ENCODE measurements at regions not wholly inside any gene's neighbourhood (a gene's known extent, or its start where the extent isn't known, plus 50 kb on each side); places are given as distances from the start of the nearest gene placed in this dataset.

GRCh38 chr18:11516751-11517503 is 92.5 kb upstream of the SLC35G4 start:
- ChIA-PET CTCF (ENCODE audit: low intra/inter-chr PET ratio) (no interaction called here), POLR2A (no interaction called here)
- H3K4me1 ChIP-seq (replicated peaks in 1 of 2; ENCODE audit: control insufficient read depth in 2 of 2, insufficient read depth in 2 of 2, low read length in 2 of 2) = no peaks in the 10 kb centered on the region
- H3K4me3 ChIP-seq = no peak overlapping the region
- no peaks in the 10 kb centered on the region for H3K9me3 ChIP-seq (replicated peaks; ENCODE audit: control insufficient read depth, insufficient read depth, low read depth, low read length)
- TF ChIP-seq ZNF197 (CRISPR knock-in tag; IDR thresholded peaks at IDR 0.05; ENCODE audit: low read depth) (no peak), ARNT (IDR thresholded peaks at IDR 0.05) (no peak), SETDB1 (IDR thresholded peaks at IDR 0.05; ENCODE audit: low read length) (no peak), ZNF24 (IDR thresholded peaks at IDR 0.05) (no peak), EHMT2 (IDR thresholded peaks at IDR 0.05) (no peak), ZNF830 (CRISPR knock-in tag; IDR thresholded peaks at IDR 0.05) (no peak), CBX8 (IDR thresholded peaks at IDR 0.05; ENCODE audit: borderline replicate concordance, extremely low read depth, low read depth, low read length, poor library complexity, severe bottlenecking) (no peak), MLLT1 (IDR thresholded peaks at IDR 0.05) (no peak)
- no peak overlapping the region for H3K4me2 ChIP-seq (ENCODE audit: insufficient read depth, low read length)
- DNase-seq (ENCODE audit: extremely low read depth in 1 of 4, low spot score in 3 of 4) (no peak), ATAC-seq (no peak), FAIRE-seq (no peak)
- H3K9me1 ChIP-seq (ENCODE audit: control insufficient read depth, insufficient read depth, low read length) = no peaks in the 10 kb centered on the region
- BruUV-seq (replicated peaks) = no TSS peak
- no peak overlapping the region for H3K27ac ChIP-seq (ENCODE audit: extremely low read depth, low read depth, low read length)
- no peaks in the 10 kb centered on the region for H4K20me1 ChIP-seq (replicated peaks; ENCODE audit: control insufficient read depth, insufficient read depth, low read length)
- H3K9ac ChIP-seq (ENCODE audit: insufficient read depth in 1 of 2, low read depth in 2 of 2, low read length in 2 of 2) = no peak overlapping the region
- H3K27me3 ChIP-seq (ENCODE audit: control insufficient read depth in 2 of 2, insufficient read depth in 2 of 2, low read length in 2 of 2) = peaks cover 0 to 5% of the 10 kb centered on the region in 2 experiments; a peak in 1 of 5 replicates
- intact Hi-C loops (cut with micrococcal nuclease) = no loop called here
- no peaks in the 10 kb centered on the region for H3K36me3 ChIP-seq (ENCODE audit: control insufficient read depth, insufficient read depth, low read length)
- H3K79me2 ChIP-seq (ENCODE audit: control insufficient read depth, insufficient read depth, low read length) = no peaks in the 10 kb centered on the region
- no peak overlapping the region for H2AFZ ChIP-seq (ENCODE audit: low read depth, low read length)
- WGBS (ENCODE audit: insufficient coverage, low coverage, missing lambda C conversion rate) = 0% methylated on average over 14 of the region's 14 CpGs
- in situ Hi-C loops (cut with MboI) = no loop called here

Measured in K562 (cell line).